AG09319 (cell line): ENCODE measurements at regions not wholly inside any gene's neighbourhood (a gene's known extent, or its start where the extent isn't known, plus 50 kb on each side); places are given as distances from the start of the nearest gene placed in this dataset.

Experiments
- DNase-seq: peaks from one replicate; pipeline ENCODE4 v3.0.0-alpha.2; 2010; ENCODE audit warnings: low read depth; ENCODE audit errors: extremely low read depth
- TF ChIP-seq, protein P1 (sequence below): IDR thresholded peaks from 2 replicates; pipeline ENCODE4 v1.5.1; 2011; ENCODE audit warnings: low read depth, mild to moderate bottlenecking, inconsistent platforms, low read length, moderate library complexity

DNA sequence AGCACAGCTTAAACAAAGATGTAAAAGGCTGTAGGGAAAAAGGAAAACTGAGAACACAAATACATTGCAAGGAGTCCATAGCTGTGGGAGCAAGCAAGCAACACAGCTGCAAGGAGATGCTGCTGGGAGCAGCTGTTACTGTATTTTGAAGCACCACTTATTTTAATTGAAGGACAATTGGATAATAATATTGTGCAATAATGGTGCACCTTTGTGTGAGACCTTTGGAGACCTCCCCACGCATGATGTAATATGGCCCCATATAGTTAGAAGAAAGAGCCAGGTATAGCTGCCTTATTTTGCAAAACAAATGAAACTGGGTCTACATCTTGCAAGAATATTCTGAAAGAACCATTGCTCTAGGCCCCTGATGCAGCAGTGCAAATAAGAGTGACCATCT lies 191.1 kb upstream of the KIRREL3 start:
- DNase-seq: no peak
- TF ChIP-seq, protein P1, sequence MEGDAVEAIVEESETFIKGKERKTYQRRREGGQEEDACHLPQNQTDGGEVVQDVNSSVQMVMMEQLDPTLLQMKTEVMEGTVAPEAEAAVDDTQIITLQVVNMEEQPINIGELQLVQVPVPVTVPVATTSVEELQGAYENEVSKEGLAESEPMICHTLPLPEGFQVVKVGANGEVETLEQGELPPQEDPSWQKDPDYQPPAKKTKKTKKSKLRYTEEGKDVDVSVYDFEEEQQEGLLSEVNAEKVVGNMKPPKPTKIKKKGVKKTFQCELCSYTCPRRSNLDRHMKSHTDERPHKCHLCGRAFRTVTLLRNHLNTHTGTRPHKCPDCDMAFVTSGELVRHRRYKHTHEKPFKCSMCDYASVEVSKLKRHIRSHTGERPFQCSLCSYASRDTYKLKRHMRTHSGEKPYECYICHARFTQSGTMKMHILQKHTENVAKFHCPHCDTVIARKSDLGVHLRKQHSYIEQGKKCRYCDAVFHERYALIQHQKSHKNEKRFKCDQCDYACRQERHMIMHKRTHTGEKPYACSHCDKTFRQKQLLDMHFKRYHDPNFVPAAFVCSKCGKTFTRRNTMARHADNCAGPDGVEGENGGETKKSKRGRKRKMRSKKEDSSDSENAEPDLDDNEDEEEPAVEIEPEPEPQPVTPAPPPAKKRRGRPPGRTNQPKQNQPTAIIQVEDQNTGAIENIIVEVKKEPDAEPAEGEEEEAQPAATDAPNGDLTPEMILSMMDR: no peak

DNA sequence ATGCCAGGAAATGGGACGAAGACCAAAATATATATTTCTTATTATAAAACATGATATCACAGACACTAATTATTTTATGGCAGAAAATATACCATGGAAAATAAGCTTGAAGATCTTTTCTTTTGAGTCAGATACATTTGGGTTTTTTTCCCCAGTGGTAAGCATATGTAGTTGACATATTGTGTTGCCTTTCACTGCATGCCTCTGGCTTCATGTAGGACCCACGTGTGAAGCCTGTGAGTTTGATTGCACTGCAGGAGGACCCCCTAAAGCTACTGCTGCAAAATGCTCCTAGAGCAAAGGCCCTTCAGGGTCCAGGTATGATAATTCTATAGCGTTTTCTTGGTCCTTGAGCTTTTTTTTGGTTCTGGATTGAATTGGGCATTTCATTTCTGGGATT lies 190.7 kb upstream of the KIRREL3 start:
- TF ChIP-seq, protein P1: no peak
- DNase-seq: no peak

DNA sequence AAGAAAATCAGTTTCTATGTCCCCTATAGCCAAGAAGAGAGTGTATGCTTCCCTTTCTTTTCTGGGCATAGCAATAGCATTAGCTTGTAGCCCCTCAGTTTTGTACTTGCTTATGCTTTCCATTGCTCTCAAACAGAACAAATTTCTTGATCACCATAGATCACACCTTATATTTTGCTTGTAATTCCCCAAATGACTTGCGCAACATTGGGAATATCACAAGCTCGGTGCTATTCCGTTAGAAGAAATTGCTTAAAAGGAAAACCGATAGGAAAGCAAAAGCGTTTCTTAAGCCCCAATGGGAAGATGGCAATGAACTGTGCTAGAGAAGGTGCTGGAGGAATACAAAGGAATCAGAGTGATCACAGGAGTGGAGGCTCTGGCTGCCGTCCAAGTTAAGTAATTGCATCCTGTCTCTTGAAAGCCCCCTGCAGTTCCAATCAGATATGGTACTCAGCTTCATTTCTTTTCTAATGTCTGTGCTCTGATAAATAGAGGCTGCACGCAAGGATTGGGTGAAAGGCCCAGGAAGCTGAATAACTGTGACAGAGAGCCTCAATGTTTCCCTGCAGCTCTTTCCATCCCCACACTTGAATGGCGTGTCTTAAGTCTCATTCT lies 182.1 kb upstream of the KIRREL3 start:
- TF ChIP-seq, protein P1: no peak
- no peak for DNase-seq

DNA sequence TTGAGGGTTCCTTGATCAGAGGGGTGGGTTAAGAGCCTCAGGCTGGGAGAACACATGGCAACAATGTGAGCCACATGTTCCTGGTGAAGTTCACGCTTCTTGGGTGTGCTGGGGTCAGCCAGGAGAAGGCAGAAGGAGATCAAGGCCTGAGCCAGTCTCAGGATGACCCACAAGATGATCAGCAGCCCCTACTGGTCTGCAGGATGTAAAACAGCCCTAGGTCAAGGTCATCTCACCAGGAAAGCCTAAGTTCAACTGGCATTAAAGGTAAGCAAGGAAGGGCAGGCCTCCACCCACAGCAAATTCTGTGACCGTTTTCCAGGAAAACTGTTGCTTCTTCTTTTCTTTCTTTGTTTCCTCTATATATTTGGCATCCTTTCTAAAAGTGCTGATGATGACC lies 156.7 kb upstream of the KIRREL3 start:
- TF ChIP-seq, protein P1: no peak

DNA sequence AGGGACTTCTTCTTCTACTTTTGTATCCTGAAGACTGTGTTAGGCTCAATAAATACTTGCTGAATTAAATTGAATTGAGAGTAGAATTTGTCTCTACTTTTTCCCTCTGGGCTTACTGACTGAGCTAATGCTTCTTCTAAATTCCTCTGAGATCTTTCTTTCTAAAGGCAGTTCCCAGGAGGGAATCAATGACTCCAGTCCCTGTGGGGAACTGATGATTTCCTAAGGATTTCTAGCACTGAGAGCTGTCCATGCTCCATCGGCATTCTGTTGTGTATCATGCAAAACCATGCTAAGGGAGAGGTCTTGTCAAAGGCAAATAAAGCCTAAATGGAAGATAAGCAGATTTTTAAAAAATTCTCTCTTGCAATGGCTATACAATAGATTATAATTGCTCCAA lies 148.8 kb upstream of the KIRREL3 start:
- TF ChIP-seq, protein P1: no peak

More for the DNA sequence above, 156.7 kb upstream of the KIRREL3 start:
- DNase-seq: no peak

DNA sequence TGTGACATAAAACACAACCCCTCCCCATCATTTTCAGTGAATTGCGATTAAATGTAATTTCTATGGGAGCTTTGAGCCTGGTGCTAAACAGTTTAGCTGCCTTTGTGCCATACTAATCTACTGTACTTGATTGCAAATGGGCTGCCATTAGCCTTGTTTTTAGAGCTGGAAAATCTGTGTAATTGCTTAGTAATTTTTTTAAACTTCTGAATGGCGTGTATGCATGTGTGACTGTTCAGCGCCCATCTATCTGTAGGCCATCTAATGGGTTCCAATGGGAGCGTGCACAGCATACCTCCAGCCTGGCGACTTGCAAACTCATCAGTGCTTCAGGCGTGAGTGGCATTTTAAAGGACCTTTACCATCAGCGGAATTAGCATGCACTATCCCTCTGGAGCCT lies 142.7 kb upstream of the KIRREL3 start:
- DNase-seq: no peak
- TF ChIP-seq, protein P1: no peak

More for the DNA sequence above, 148.8 kb upstream of the KIRREL3 start:
- DNase-seq: no peak

DNA sequence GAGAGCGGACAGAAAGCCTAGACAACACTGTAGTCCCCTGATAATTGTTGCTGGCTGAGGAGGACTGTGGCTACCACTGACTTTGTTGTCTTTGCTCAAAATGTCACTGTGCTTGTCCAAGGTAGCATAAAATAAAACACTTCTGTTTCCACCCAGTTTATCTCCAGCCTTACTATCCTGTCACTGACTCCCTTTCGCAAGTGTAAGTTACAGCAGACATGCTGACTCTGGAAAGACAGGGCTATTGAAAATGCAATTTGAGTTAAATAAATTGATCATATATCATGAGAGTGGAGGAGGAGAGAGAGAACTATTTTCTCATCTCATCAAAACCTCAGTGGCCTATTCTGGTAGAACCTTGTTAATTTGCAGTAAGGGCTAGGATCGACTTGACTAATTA lies 138.0 kb upstream of the KIRREL3 start:
- DNase-seq: no peak
- TF ChIP-seq, protein P1: no peak
